Middle frontal gyrus (tissue), 1 donor: ENCODE measurements at regions not wholly inside any gene's neighbourhood (a gene's known extent, or its start where the extent isn't known, plus 50 kb on each side); places are given as distances from the start of the nearest gene placed in this dataset.

ENCODE experiments used
- DNase-seq: peaks from one replicate; pipeline ENCODE4 v3.0.0-alpha.2; 2015; ENCODE audit warnings: low spot score; ENCODE audit errors: extremely low spot score

DNA sequence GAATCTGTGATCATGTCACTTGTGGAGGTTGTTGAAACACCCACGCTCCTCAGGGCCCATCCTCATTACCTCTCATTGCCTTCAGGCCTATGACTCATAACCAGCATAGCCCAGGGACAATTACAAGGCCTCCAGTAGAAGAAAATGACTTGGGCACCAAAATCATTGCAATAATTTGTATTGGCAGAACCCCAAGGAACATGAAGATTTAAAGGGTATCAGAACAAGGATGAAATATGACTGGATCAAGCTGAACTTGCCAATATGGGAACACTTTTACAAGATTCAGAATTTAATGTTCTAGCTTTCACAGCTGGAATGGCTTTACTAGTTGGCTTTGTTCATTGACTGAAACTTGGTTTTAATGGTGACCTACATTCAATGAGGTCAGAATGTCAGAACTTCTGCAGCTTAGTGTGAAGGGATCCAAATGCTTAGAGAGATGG, 156.4 kb downstream of the COPS8 start:
- DNase-seq: no peak

DNA sequence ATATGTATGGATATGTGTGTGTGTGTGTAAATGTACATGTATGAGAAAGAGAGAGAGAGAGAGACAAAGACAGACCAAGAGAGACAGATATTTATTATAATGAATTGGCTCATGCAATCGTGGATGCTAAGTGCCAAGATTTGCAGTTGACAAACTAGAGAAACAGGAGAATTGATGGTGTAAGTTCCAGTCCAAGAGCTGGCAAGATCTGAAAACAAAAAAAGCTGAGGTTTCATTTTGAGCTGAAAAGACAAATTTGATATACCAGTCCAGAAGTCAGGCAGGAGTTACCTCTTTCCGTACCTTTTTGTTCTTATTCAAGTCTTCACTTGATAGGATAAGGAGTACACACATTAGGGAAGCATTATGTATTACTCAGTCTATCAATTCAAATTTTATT, 157.8 kb downstream of the COPS8 start:
- DNase-seq: no peak

- no peak for DNase-seq
Observed at GRCh38 chr2:237244178-237244577, 158.5 kb downstream of the COPS8 start.

DNA sequence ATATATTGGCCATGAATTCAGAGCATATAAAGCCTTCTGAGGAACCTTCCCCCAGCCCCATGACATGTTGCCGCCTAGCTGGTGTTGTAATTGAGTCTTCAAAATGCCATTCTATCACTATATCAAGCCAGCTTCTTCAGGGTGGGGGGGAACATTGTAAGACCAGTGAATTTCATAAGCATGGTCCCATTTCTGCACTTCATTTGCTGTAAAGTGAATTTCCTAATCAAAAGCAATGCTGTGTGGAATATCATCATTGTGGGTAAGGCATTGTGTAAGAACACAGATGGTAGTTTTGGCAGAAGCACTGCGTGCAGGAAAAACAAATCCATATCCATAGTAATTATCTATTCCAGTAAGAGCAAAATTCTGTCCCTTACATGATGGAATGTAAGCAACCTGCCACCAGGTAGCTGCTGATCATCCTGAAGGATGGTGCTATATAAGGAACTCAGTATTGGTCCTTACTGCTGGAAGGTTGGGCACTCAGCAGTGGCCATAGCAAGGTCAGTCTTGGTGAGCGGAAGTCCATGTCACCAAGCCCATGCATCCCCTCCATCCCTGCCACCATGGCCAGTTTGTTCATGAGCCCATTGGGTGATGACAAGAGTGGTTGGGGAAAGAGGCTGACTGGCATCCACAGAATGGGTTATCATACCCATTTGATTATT, 159.4 kb downstream of the COPS8 start:
- DNase-seq: no peak

DNA sequence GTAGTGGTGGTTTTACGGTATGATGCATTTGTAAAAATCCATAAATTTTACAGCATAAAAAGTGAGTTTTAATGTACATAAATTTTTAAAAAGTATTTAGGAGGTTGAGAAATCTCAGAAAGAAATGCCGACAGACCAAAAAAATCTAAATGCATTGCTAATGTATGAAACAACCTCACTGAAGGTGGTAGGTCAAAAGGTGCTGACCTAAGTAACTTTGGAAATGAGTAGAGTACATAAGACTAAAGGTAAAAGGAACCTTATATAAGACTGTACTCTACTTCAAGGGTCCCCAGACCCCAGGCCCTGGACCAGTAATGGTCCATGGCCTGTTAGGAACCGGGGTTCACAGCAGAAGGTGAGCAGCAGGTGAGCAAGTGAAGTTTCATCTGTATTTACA, 163.4 kb downstream of the COL6A3 start:
- DNase-seq: no peak

DNA sequence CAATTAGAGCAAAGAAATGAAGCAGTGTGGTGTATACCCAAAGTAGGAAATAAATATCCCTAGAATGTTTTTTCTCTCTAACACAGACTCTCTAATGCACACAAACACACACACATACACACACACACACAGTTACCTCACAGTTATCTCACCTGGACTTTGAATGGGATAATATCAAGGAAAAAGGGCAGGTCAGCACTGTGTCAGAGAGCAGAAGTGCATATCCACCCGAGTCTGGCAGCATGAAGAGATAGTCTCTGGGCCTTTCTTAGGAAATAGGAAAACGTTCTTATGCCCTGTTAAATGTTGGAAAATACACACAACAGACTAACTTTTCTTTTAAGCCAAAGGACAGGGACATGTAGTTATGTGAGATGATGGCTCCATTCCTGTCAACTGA, 162.0 kb downstream of the COL6A3 start:
- DNase-seq: no peak

- DNase-seq: no peak
Observed at GRCh38 chr2:237253046-237253702, 160.8 kb downstream of the COL6A3 start.

DNA sequence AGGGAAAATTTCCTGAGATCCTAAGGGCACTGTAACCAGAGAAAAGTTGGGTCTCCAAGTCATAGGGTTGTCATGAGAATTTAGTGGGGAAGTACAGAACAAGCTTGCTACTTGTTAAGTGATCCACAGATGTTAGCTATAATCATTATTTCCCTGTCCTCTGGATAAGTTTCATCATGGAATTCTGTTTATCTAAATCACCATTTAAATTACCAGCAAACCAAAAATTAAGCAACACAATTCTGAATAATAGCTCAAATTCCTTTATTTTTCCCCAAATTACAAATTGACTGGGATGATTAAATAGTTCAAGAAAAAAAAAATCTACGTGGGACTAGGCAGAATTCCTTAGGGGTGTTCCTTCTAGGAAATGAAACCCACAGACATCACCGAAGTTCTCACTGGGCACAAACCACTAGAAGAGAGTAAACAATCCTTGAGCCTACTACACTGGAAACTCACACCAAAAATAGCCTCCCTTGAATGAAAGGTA, 159.5 kb downstream of the COL6A3 start:
- DNase-seq: no peak

GRCh38 chr2:237254911-237255578, 158.9 kb downstream of the COL6A3 start:
- DNase-seq: no peak

DNA sequence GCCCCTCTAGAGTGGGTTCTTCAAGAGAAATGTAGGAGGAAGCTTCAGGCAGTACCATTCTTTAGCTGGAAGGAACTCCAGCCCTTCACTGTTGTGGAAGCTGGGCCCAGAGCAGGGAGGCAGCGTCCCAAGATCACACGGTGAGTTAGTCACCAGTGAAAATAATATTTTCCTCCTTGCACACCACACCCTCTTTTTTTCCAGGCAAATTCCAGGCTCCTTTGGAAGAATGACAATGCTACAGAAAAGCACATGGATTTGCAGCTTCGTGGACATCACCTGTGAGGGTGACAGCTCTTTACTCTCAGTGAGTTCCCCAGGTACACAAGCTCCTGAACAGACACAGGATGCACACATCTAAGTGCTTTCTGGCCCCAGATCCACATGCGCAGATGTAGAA, 157.1 kb downstream of the COL6A3 start:
- DNase-seq: no peak

GRCh38 chr2:237257471-237257951, 156.5 kb downstream of the COL6A3 start:
- DNase-seq: no peak

DNA sequence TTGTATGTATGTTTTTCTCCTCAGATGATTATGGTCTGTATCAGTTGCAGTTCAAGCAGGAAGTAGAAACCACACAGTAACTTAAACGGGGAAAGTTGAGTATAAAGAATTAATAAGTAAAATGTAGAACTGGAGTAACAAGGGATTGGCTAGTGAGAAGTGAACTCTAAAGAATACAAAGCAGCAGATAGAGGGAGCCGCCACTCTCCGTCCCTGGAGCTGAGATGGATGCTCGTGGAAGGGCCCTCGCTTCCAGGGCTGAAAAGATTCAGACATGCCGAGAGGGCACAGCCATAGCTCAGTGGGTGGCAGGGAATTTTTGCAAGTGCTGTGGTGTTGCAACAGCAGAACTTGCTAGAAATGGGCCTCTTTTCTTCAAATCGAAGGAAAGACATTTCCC, 155.8 kb downstream of the COL6A3 start:
- DNase-seq: no peak

DNA sequence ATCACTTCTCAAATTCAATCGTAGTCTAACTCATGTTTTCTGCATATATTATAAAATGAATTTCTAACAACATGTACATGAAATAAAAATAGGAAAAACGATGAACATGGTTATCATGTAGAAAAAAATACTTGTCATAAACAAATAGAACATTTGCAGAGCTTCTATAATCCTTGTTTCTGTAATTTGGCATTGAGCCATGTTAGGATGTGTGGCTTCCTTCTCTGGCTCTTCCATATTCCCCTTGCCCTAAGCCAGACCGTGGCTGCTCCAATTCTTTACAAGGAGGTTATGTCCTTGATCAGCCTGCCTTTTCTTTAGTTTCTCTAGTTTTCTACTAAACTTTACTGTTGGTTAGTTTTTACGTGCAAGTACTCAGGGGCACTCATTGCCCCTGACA, 155.3 kb downstream of the COL6A3 start:
- no peak for DNase-seq

DNA sequence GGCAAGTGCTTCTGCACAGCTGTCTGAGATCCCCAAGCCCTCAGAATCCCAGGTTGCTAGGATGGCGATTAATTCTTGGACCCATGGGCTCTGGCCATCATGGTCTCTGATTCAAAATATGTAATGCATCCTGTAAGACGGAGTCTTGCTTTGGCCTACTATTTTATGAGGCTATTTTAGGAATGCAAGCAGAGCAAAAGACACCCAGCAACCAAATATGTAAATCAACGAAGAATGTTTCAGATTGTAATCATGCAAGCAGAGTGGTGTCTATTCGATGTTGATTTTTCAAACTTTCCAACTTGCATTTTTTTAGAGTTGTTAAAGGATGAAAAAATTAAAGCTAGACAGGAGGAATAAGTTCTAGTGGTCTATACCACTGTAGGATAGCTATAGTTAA, 154.8 kb downstream of the COL6A3 start:
- DNase-seq: no peak

- DNase-seq: no peak
Observed at GRCh38 chr2:237260039-237260620, 153.8 kb downstream of the COL6A3 start.

- DNase-seq: no peak
Observed at GRCh38 chr2:237260686-237261085, 153.3 kb downstream of the COL6A3 start.

DNA sequence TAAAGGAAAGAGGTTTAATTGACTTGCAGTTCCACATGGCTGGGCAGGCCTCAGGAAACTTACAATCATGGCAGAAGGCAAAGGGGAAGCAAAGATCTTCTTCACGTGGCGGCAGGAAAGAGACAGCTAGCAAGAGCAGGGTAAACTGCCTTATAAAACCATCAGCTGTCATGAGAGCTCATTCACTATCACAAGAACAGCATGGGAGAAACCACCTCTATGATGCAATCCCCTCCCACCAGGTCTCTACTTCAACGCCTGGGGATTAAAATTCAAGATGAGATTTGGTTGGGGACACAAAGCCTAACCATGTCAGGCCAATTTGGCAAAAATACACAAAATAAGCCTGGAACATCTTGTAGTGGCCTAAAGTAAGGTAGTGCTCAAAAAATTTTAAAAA, 152.6 kb downstream of the COL6A3 start:
- DNase-seq: no peak

- no peak for DNase-seq
Observed at GRCh38 chr2:237262838-237263771, 150.9 kb downstream of the COL6A3 start.

GRCh38 chr2:237264480-237265219, 149.3 kb downstream of the COL6A3 start:
- DNase-seq: no peak
